ENCODE measurements at regions not wholly inside any gene's neighbourhood (a gene's known extent, or its start where the extent isn't known, plus 50 kb on each side); places are given as distances from the start of the nearest gene placed in this dataset.
A peak's percentile ranks its signal among the peaks of the same experiment; 100 is the strongest.

DNA sequence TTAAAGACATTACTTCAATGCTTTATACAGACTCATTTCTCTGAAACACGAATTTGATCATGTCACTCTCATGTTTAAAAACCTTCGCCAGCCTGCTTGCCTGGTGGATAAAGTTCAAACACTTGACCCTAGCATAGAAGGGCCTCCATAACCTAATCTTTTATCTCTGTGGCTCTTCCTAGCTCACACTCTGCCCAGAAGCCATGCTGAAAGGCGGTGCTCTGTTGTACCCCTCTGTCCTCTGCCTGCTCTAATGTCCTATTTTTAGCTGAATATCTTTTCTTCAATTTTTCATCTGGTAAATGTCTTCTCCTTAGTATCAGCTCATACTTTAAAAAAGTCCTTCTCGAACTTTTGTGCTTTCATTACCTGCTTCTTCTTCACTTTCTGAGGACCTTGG is 302.6 kb upstream of the BOD1L1 start:
- peaks cover 2% of the 10 kb centered on the region for H3K27me3 Mint-ChIP-seq (ENCODE audit: insufficient read depth, low read depth)
- H3K4me3 Mint-ChIP-seq: no peak overlapping the region
- no peaks in the 10 kb centered on the region for H3K36me3 Mint-ChIP-seq
- no peaks in the 10 kb centered on the region for H3K9me3 Mint-ChIP-seq
- Histone ChIP-seq H3K4me1 (no peaks in the 10 kb centered on the region), H3K9me3 (ENCODE audit: low read depth) (no peaks in the 10 kb centered on the region), H3K27me3 (no peaks in the 10 kb centered on the region), H3K4me3 (no peak overlapping the region), H3K79me2 (ENCODE audit: low read depth) (no peaks in the 10 kb centered on the region), H3K9ac (no peak overlapping the region), H3F3A (ENCODE audit: low read depth) (no peaks in the 10 kb centered on the region), H3K27ac (no peak overlapping the region), H4K20me1 (ENCODE audit: low read depth) (no peaks in the 10 kb centered on the region), H2AFZ (replicated peaks) (no peak overlapping the region), H3K36me3 (no peaks in the 10 kb centered on the region), H3K4me2 (no peak overlapping the region)
- DNase-seq (ENCODE audit: low spot score): no peak
- H3K4me1 Mint-ChIP-seq: no peaks in the 10 kb centered on the region
- H3K27ac Mint-ChIP-seq: no peak overlapping the region
- TF ChIP-seq EZH2phosphoT487 (IDR thresholded peaks at IDR 0.05) (no peak), EZH2 (IDR thresholded peaks at IDR 0.05) (no peak)
- TF ChIP-seq, protein P1, sequence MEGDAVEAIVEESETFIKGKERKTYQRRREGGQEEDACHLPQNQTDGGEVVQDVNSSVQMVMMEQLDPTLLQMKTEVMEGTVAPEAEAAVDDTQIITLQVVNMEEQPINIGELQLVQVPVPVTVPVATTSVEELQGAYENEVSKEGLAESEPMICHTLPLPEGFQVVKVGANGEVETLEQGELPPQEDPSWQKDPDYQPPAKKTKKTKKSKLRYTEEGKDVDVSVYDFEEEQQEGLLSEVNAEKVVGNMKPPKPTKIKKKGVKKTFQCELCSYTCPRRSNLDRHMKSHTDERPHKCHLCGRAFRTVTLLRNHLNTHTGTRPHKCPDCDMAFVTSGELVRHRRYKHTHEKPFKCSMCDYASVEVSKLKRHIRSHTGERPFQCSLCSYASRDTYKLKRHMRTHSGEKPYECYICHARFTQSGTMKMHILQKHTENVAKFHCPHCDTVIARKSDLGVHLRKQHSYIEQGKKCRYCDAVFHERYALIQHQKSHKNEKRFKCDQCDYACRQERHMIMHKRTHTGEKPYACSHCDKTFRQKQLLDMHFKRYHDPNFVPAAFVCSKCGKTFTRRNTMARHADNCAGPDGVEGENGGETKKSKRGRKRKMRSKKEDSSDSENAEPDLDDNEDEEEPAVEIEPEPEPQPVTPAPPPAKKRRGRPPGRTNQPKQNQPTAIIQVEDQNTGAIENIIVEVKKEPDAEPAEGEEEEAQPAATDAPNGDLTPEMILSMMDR (IDR thresholded peaks at IDR 0.05): no peak

DNA sequence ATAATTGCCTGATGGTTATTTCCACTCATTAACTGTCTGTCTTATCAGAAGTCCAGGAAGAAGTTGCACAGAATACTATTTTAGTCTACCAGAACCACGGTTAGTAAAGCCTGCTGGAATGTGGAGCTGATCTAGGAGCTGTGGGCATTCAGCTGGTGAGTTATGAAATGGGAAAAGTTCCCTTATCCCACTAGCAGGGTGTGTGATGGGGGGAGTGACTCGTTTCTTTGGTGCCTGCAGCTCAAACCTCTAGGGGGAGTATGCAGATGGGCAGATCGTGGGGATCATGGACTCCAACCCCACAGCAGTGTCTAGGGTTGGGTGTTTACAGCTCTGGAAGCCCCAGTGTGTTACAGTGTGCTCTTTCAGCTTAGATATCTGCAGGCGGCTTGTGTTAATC is 305.7 kb upstream of the BOD1L1 start:
- no peak for DNase-seq (ENCODE audit: low spot score)
- Mint-ChIP-seq H3K9me3 (no peaks in the 10 kb centered on the region), H3K27ac (no peak overlapping the region), H3K4me1 (no peaks in the 10 kb centered on the region), H3K27me3 (ENCODE audit: insufficient read depth, low read depth) (peaks cover 2% of the 10 kb centered on the region), H3K36me3 (no peaks in the 10 kb centered on the region), H3K4me3 (no peak overlapping the region)
- no peak overlapping the region for H3K4me3 ChIP-seq
- no peak overlapping the region for H2AFZ ChIP-seq (replicated peaks)
- H3K27me3 ChIP-seq: no peaks in the 10 kb centered on the region
- no peaks in the 10 kb centered on the region for H3F3A ChIP-seq (ENCODE audit: low read depth)
- no peaks in the 10 kb centered on the region for H3K79me2 ChIP-seq (ENCODE audit: low read depth)
- H3K4me2 ChIP-seq: no peak overlapping the region
- TF ChIP-seq, protein P1 (IDR thresholded peaks at IDR 0.05): peak; percentile 17
- TF ChIP-seq EZH2phosphoT487 (IDR thresholded peaks at IDR 0.05) (no peak), EZH2 (IDR thresholded peaks at IDR 0.05) (no peak)
- no peaks in the 10 kb centered on the region for H3K4me1 ChIP-seq
- no peak overlapping the region for H3K27ac ChIP-seq
- no peaks in the 10 kb centered on the region for H3K36me3 ChIP-seq
- no peak overlapping the region for H3K9ac ChIP-seq
- no peaks in the 10 kb centered on the region for H4K20me1 ChIP-seq (ENCODE audit: low read depth)
- no peaks in the 10 kb centered on the region for H3K9me3 ChIP-seq (ENCODE audit: low read depth)

DNA sequence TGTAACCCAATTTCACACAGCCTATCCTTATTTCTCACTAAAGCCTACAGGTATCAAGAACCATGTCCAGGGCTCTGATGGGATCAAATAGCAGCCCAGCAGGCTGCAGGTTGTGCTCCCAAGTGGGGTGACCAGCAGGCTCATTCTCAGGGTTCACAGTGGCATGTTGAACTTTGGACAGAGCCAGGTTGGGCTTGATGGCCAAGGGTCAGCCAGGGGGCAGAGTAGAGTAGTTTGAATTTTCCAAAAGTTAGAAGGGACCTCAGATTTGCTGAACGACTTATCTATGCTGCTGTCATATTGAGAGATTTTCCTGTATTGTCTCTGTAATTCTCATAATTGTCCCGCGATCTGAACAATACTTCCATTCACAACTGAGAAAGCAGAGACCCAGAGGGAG is 310.8 kb upstream of the BOD1L1 start:
- TF ChIP-seq, protein P1 (IDR thresholded peaks at IDR 0.05): peak; percentile 33
- no peak for TF ChIP-seq EZH2phosphoT487 (IDR thresholded peaks at IDR 0.05)
- no peak for DNase-seq (ENCODE audit: low spot score)
- H3K27ac Mint-ChIP-seq: no peak overlapping the region

More for the DNA sequence above, 310.8 kb upstream of the BOD1L1 start:
- no peaks in the 10 kb centered on the region for H3K4me1 ChIP-seq
- no peak overlapping the region for H3K9ac ChIP-seq
- no peaks in the 10 kb centered on the region for H3F3A ChIP-seq (ENCODE audit: low read depth)
- H3K9me3 ChIP-seq (ENCODE audit: low read depth): no peaks in the 10 kb centered on the region
- H3K4me2 ChIP-seq: no peak overlapping the region
- H3K36me3 Mint-ChIP-seq: no peaks in the 10 kb centered on the region
- no peak overlapping the region for H3K4me3 ChIP-seq
- no peaks in the 10 kb centered on the region for H3K36me3 ChIP-seq
- no peaks in the 10 kb centered on the region for H3K27me3 ChIP-seq
- H3K4me3 Mint-ChIP-seq: no peak overlapping the region
- no peak overlapping the region for H3K27ac ChIP-seq
- no peaks in the 10 kb centered on the region for H3K9me3 Mint-ChIP-seq
- no peaks in the 10 kb centered on the region for H3K4me1 Mint-ChIP-seq
- H4K20me1 ChIP-seq (ENCODE audit: low read depth): no peaks in the 10 kb centered on the region
- no peaks in the 10 kb centered on the region for H3K79me2 ChIP-seq (ENCODE audit: low read depth)
- H3K27me3 Mint-ChIP-seq (ENCODE audit: insufficient read depth, low read depth): no peaks in the 10 kb centered on the region
- H2AFZ ChIP-seq (replicated peaks): no peak overlapping the region
